Epithelial cell of esophagus (primary cell): ENCODE measurements at regions not wholly inside any gene's neighbourhood (a gene's known extent, or its start where the extent isn't known, plus 50 kb on each side); places are given as distances from the start of the nearest gene placed in this dataset.

Experiments used
- DNase-seq: peaks from one replicate; pipeline ENCODE4 v3.0.0; 2010; ENCODE audit warnings: low read depth
- H3K4me3 ChIP-seq: 2 replicates; pipeline ENCODE4 v1.5.1; 2011; ENCODE audit warnings: mild to moderate bottlenecking, low read length, control low read depth
- CTCF ChIP-seq: IDR thresholded peaks from 2 replicates; pipeline ENCODE4 v1.5.1; 2011; ENCODE audit warnings: low read depth, mild to moderate bottlenecking, low read length, control low read depth, inconsistent platforms; ENCODE audit not compliant: insufficient read depth; ENCODE audit errors: missing control alignments

- DNase-seq = no peak
- no peak for TF ChIP-seq CTCF
- H3K4me3 ChIP-seq = no peak overlapping the region
Observed at GRCh38 chr14:103186909-103187586, 63.8 kb downstream of the TNFAIP2 start.

- TF ChIP-seq CTCF = no peak
- no peak for DNase-seq
- H3K4me3 ChIP-seq = no peak overlapping the region
Observed at GRCh38 chr14:103187911-103188310, 64.7 kb downstream of the TNFAIP2 start.

- TF ChIP-seq CTCF = no peak
- peak; percentile 10 for DNase-seq
- H3K4me3 ChIP-seq = no peak overlapping the region
Observed at GRCh38 chr14:103188810-103189480, 65.7 kb downstream of the TNFAIP2 start.

- H3K4me3 ChIP-seq = no peak overlapping the region
- no peak for TF ChIP-seq CTCF
- DNase-seq = no peak
Observed at GRCh38 chr14:103189481-103190470, 66.5 kb downstream of the TNFAIP2 start.

GRCh38 chr14:103190741-103191140, 67.5 kb downstream of the TNFAIP2 start:
- no peak overlapping the region for H3K4me3 ChIP-seq
- no peak for TF ChIP-seq CTCF
- DNase-seq = no peak

GRCh38 chr14:103191844-103192243, 68.6 kb downstream of the TNFAIP2 start:
- no peak for DNase-seq
- TF ChIP-seq CTCF = no peak
- no peak overlapping the region for H3K4me3 ChIP-seq
